ENCODE measurements at regions not wholly inside any gene's neighbourhood (a gene's known extent, or its start where the extent isn't known, plus 50 kb on each side); places are given as distances from the start of the nearest gene placed in this dataset.
"Not testable (repeated sequence)": the region's sequence is repeated elsewhere in the genome, so short reads cannot be mapped to it uniquely, and the experiment has no call there.

GRCh38 chr5:106443746-106444145, 1227.0 kb downstream of the EFNA5 start:
- DNase-seq (ENCODE audit: low read depth in 2 of 2): no peak

- DNase-seq (ENCODE audit: low read depth in 2 of 2): no peak
These were observed 1235.6 kb downstream of the EFNA5 start for GRCh38 chr5:106435185-106435584.

GRCh38 chr5:106430733-106431132, 1240.0 kb downstream of the EFNA5 start:
- DNase-seq (ENCODE audit: low read depth in 2 of 2): not testable (repeated sequence)

GRCh38 chr5:106423109-106423897, 1247.4 kb downstream of the EFNA5 start:
- no peak for DNase-seq (ENCODE audit: low read depth in 2 of 2)

GRCh38 chr5:106420102-106420501, 1250.6 kb downstream of the EFNA5 start:
- DNase-seq (ENCODE audit: low read depth in 2 of 2): no peak

- no peak for DNase-seq (ENCODE audit: low read depth in 2 of 2)
These were observed 1252.5 kb downstream of the EFNA5 start for GRCh38 chr5:106418196-106418595.

GRCh38 chr5:106417566-106417965, 1253.2 kb downstream of the EFNA5 start:
- DNase-seq (ENCODE audit: low read depth in 2 of 2): no peak

GRCh38 chr5:106417163-106417562, 1253.6 kb downstream of the EFNA5 start:
- no peak for DNase-seq (ENCODE audit: low read depth in 2 of 2)

GRCh38 chr5:106415541-106415940, 1255.2 kb downstream of the EFNA5 start:
- DNase-seq (ENCODE audit: low read depth in 2 of 2): no peak

- DNase-seq (ENCODE audit: low read depth in 2 of 2): no peak
These were observed 1256.4 kb downstream of the EFNA5 start for GRCh38 chr5:106414342-106414741.

GRCh38 chr5:106412606-106413005, 1258.1 kb downstream of the EFNA5 start:
- no peak for DNase-seq (ENCODE audit: low read depth in 2 of 2)

- DNase-seq (ENCODE audit: low read depth in 2 of 2): no peak
These were observed 1262.2 kb downstream of the EFNA5 start for GRCh38 chr5:106408570-106408969.

GRCh38 chr5:106408141-106408540, 1262.6 kb downstream of the EFNA5 start:
- DNase-seq (ENCODE audit: low read depth in 2 of 2): no peak

- no peak for DNase-seq (ENCODE audit: low read depth in 2 of 2)
These were observed 1269.2 kb downstream of the EFNA5 start for GRCh38 chr5:106401561-106401960.

GRCh38 chr5:106399391-106399790, 1271.3 kb downstream of the EFNA5 start:
- no peak for DNase-seq (ENCODE audit: low read depth in 2 of 2)

GRCh38 chr5:106397700-106398099, 1273.0 kb downstream of the EFNA5 start:
- DNase-seq (ENCODE audit: low read depth in 2 of 2): no peak

GRCh38 chr5:106393276-106393675, 1277.5 kb downstream of the EFNA5 start:
- DNase-seq (ENCODE audit: low read depth in 2 of 2): no peak

GRCh38 chr5:106392766-106393165, 1278.0 kb downstream of the EFNA5 start:
- no peak for DNase-seq (ENCODE audit: low read depth in 2 of 2)

GRCh38 chr5:106387767-106388166, 1283.0 kb downstream of the EFNA5 start:
- not testable (repeated sequence) for DNase-seq (ENCODE audit: low read depth in 2 of 2)

GRCh38 chr5:106386287-106386686, 1284.5 kb downstream of the EFNA5 start:
- no peak for DNase-seq (ENCODE audit: low read depth in 2 of 2)

GRCh38 chr5:106380736-106381135, 1290.0 kb downstream of the EFNA5 start:
- DNase-seq (ENCODE audit: low read depth in 2 of 2): no peak

- no peak for DNase-seq (ENCODE audit: low read depth in 2 of 2)
These were observed 1294.2 kb downstream of the EFNA5 start for GRCh38 chr5:106376522-106376921.

- no peak for DNase-seq (ENCODE audit: low read depth in 2 of 2)
These were observed 1295.8 kb downstream of the EFNA5 start for GRCh38 chr5:106374956-106375355.

- no peak for DNase-seq (ENCODE audit: low read depth in 2 of 2)
These were observed 1302.7 kb downstream of the EFNA5 start for GRCh38 chr5:106368021-106368420.

All from stimulated activated CD4-positive, alpha-beta T cell treated with anti-CD3 and anti-CD28 coated beads, Interleukin-12 subunit alpha, Interleukin-12 subunit beta, amount 100 ng/mL, for 24 hours (primary cell).